ENCODE measurements at regions not wholly inside any gene's neighbourhood (a gene's known extent, or its start where the extent isn't known, plus 50 kb on each side); places are given as distances from the start of the nearest gene placed in this dataset.

DNA sequence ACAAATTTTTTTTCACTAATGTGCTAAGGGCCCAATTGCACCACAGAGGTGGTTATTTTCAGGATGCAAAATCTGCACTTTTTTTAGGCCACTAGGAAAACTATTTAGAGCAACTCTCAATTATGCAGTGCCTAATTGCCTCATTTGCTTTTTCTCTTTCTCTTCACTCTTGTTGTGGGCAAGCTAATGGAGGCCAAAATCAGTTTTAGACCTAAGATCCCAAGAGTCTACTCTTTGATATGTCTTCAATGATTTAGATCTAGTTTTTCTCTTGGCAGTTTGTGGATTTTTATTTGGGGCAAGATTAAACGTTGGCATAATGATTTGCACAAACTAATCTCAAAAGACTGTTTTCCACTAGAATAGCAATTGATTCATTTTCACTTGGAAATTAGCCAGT lies 1996.9 kb downstream of the LRRC4C start:
- H3K4me1 ChIP-seq (ENCODE audit: control insufficient read depth, insufficient read depth, low read length), result no peaks in the 10 kb centered on the region
- H3K36me3 ChIP-seq (ENCODE audit: control insufficient read depth, insufficient read depth, low read length), result no peaks in the 10 kb centered on the region
- no peak overlapping the region for H3K27ac ChIP-seq (ENCODE audit: insufficient read depth, low read depth, low read length, poor library complexity, severe bottlenecking)
- H3K4me3 ChIP-seq (ENCODE audit: insufficient read depth, low read depth, low read length), result no peak overlapping the region
- 68 to 100% methylated on average over 1 of the region's 1 CpG for WGBS, 2 experiments
- H3K9me3 ChIP-seq (ENCODE audit: control insufficient read depth, low read length), result no peaks in the 10 kb centered on the region
- H3K27me3 ChIP-seq (ENCODE audit: control insufficient read depth, insufficient read depth, low read length, poor library complexity, severe bottlenecking), result no peaks in the 10 kb centered on the region

DNA sequence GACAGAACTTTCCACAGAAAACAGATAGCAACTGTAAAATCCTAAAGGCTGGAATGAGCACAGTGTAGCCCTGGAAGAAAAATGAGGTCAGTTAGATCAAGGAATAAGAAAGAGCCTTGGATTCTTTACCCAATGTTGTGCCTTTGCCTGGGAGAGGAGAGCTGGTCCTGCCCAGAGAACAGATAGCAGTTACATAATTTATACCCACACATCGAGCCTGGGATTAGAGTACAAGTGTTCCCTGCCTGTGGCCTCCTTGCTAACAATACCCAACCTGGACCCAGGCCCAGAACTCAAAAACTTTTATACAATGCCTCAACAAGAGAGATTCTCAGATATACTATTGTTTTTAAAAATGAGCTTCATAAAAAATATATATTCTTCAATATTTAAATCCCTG lies 1998.4 kb downstream of the LRRC4C start:
- Histone ChIP-seq H3K4me3 (ENCODE audit: insufficient read depth, low read depth, low read length) (no peak overlapping the region), H3K9me3 (ENCODE audit: control insufficient read depth, low read length) (no peaks in the 10 kb centered on the region), H3K27ac (ENCODE audit: insufficient read depth, low read depth, low read length, poor library complexity, severe bottlenecking) (no peak overlapping the region), H3K4me1 (ENCODE audit: control insufficient read depth, insufficient read depth, low read length) (no peaks in the 10 kb centered on the region), H3K36me3 (ENCODE audit: control insufficient read depth, insufficient read depth, low read length) (no peaks in the 10 kb centered on the region), H3K27me3 (ENCODE audit: control insufficient read depth, insufficient read depth, low read length, poor library complexity, severe bottlenecking) (no peaks in the 10 kb centered on the region)
- 96 to 100% methylated on average over 1 of the region's 1 CpG for WGBS, 2 experiments

DNA sequence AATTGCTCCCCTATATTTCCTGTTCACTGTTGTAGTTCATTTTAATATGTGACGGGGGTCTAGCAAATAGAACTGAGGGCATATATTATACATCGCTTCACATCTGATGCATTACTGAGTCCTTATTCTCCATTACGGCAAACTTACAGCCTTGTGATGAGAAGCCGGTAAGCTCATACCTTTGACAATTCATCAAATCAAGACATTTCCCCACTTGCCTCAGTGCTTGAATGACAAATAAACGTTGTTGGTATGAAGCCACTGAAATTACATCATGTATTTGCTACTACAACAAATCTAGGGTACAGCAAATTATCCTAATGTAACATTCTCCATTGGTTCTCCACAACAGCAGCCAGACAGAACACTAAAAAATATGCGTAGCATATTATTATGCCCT lies 1999.8 kb downstream of the LRRC4C start:
- Histone ChIP-seq H3K9me3 (ENCODE audit: control insufficient read depth, low read length) (no peaks in the 10 kb centered on the region), H3K36me3 (ENCODE audit: control insufficient read depth, insufficient read depth, low read length) (no peaks in the 10 kb centered on the region), H3K4me1 (ENCODE audit: control insufficient read depth, insufficient read depth, low read length) (no peaks in the 10 kb centered on the region), H3K4me3 (ENCODE audit: insufficient read depth, low read depth, low read length) (no peak overlapping the region), H3K27ac (ENCODE audit: insufficient read depth, low read depth, low read length, poor library complexity, severe bottlenecking) (no peak overlapping the region), H3K27me3 (ENCODE audit: control insufficient read depth, insufficient read depth, low read length, poor library complexity, severe bottlenecking) (no peaks in the 10 kb centered on the region)
- WGBS, 2 experiments, result 89 to 92% methylated on average over 6 of the region's 6 CpGs

DNA sequence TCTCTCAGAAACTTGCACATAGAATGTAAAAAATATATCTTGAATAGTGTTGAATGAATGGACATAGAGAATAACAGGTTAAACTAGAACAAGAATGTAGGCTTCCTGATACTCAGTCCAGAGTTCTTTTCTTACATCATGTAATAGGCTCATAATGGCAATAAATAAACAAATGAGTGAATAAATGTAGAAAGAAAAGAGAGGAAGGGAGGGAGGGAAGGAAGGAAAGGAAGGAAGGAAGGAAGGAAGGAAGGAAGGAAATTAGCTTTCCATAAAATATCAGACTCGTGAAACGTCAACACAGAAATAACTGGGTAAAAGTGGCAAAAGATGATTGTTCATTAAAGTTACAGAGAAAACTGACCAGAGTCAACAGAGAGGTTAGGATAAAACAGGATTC lies 2001.0 kb downstream of the LRRC4C start:
- Histone ChIP-seq H3K36me3 (ENCODE audit: control insufficient read depth, insufficient read depth, low read length) (no peaks in the 10 kb centered on the region), H3K27me3 (ENCODE audit: control insufficient read depth, insufficient read depth, low read length, poor library complexity, severe bottlenecking) (no peaks in the 10 kb centered on the region), H3K27ac (ENCODE audit: insufficient read depth, low read depth, low read length, poor library complexity, severe bottlenecking) (no peak overlapping the region), H3K9me3 (ENCODE audit: control insufficient read depth, low read length) (no peaks in the 10 kb centered on the region), H3K4me1 (ENCODE audit: control insufficient read depth, insufficient read depth, low read length) (no peaks in the 10 kb centered on the region), H3K4me3 (ENCODE audit: insufficient read depth, low read depth, low read length) (no peak overlapping the region)
- 93 to 100% methylated on average over 2 of the region's 2 CpGs for WGBS, 2 experiments

DNA sequence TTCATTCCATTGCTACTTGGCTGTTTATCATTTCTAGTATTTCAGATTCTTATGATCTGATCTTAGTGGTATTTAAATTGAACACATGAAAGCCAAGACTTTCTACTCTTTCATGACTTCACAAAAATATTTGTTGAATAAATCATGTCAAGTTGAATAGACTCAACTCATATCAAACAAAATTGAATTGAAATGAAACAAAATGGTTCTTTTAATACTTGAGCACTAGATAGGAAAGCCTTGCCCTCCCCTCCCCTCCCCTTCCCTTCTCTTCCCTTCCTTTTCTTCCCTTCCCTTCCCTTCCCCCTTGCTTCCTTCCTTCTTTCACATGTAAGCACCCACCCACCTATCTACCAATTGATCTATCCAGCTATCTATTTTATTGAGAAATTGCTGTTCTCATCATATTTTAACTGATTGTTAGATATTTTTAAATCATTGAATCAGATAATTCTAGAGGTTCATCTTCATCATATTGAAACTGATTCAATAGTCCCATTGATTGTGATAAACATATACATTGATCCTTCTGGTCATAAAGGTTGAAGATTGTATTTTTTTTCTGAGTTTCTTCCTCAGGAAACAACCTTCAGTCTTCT lies 2015.9 kb downstream of the LRRC4C start:
- Histone ChIP-seq H3K27me3 (ENCODE audit: control insufficient read depth, insufficient read depth, low read length, poor library complexity, severe bottlenecking) (no peaks in the 10 kb centered on the region), H3K9me3 (ENCODE audit: control insufficient read depth, low read length) (no peaks in the 10 kb centered on the region), H3K4me1 (ENCODE audit: control insufficient read depth, insufficient read depth, low read length) (no peaks in the 10 kb centered on the region), H3K27ac (ENCODE audit: insufficient read depth, low read depth, low read length, poor library complexity, severe bottlenecking) (no peak overlapping the region), H3K36me3 (ENCODE audit: control insufficient read depth, insufficient read depth, low read length) (no peaks in the 10 kb centered on the region), H3K4me3 (ENCODE audit: insufficient read depth, low read depth, low read length) (no peak overlapping the region)

DNA sequence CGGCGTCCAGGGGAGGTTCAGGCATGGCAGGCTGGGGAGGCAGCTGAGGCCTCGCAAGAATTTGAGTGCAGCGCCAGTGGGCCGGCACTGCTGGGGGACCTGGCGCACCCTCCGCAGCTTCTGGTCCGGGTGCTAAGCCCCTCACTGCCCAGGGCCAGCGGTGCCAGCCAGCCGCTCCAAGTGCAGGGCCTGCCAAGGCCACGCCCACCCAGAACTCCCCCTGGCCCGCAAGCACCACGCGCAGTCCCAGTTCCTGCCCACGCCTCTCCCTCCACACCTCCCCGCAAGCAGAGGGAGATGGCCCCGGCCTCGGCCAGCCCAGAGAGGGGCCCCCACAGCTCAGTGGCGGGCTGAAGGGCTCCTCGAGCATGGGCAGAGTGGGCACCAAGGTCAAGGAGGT lies 2017.3 kb downstream of the LRRC4C start:
- Histone ChIP-seq H3K27me3 (ENCODE audit: control insufficient read depth, insufficient read depth, low read length, poor library complexity, severe bottlenecking) (no peaks in the 10 kb centered on the region), H3K4me3 (ENCODE audit: insufficient read depth, low read depth, low read length) (no peak overlapping the region), H3K36me3 (ENCODE audit: control insufficient read depth, insufficient read depth, low read length) (no peaks in the 10 kb centered on the region), H3K9me3 (ENCODE audit: control insufficient read depth, low read length) (no peaks in the 10 kb centered on the region), H3K27ac (ENCODE audit: insufficient read depth, low read depth, low read length, poor library complexity, severe bottlenecking) (no peak overlapping the region), H3K4me1 (ENCODE audit: control insufficient read depth, insufficient read depth, low read length) (no peaks in the 10 kb centered on the region)
- 91 to 93% methylated on average over 20 of the region's 20 CpGs for WGBS, 2 experiments

DNA sequence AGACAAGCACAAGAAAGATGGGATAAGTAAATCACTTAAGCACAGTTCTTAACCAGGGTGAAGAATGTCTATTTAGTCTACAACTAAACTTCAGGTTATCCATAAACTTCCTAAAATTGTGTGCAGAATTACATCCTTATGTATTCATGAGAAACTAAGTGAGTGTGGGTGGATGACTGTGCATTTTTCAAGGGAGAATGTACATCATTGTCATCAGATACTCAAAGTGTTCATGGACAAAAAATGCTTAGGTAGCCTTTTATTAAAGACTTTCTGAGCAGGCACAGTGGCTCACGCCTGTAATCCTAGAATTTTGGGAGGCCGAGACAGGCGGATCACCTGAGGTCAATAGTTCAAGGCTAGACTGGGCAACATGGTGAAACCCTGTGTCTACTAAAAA lies 2023.8 kb downstream of the LRRC4C start:
- no peaks in the 10 kb centered on the region for H3K27me3 ChIP-seq (ENCODE audit: control insufficient read depth, insufficient read depth, low read length, poor library complexity, severe bottlenecking)
- no peak overlapping the region for H3K27ac ChIP-seq (ENCODE audit: insufficient read depth, low read depth, low read length, poor library complexity, severe bottlenecking)
- no peaks in the 10 kb centered on the region for H3K9me3 ChIP-seq (ENCODE audit: control insufficient read depth, low read length)
- H3K4me1 ChIP-seq (ENCODE audit: control insufficient read depth, insufficient read depth, low read length), result no peaks in the 10 kb centered on the region
- H3K36me3 ChIP-seq (ENCODE audit: control insufficient read depth, insufficient read depth, low read length), result no peaks in the 10 kb centered on the region
- WGBS, 2 experiments, result 90 to 93% methylated on average over 3 of the region's 3 CpGs
- H3K4me3 ChIP-seq (ENCODE audit: insufficient read depth, low read depth, low read length), result no peak overlapping the region

DNA sequence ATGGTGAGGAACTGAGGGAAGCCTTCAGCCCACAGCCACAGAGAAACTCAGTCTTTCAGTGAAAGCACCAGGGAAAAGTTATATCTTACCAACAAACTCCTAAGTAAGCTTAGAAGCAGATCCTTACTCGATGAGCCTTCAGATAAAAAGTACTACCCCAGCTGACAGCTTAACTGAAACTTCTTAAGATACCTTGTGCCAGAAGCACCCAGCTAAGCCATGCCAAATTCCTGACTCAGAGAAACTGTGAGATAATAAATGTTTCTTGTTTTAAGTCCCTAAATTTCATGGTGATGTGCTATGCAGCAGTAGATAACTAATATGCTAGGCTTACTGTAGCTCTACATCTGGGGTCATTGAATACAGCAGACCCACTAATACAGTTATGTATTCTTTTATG lies 2025.0 kb downstream of the LRRC4C start:
- no peaks in the 10 kb centered on the region for H3K36me3 ChIP-seq (ENCODE audit: control insufficient read depth, insufficient read depth, low read length)
- no peaks in the 10 kb centered on the region for H3K27me3 ChIP-seq (ENCODE audit: control insufficient read depth, insufficient read depth, low read length, poor library complexity, severe bottlenecking)
- H3K27ac ChIP-seq (ENCODE audit: insufficient read depth, low read depth, low read length, poor library complexity, severe bottlenecking), result no peak overlapping the region
- WGBS, 2 experiments, result 90 to 96% methylated on average over 1 of the region's 1 CpG
- no peak overlapping the region for H3K4me3 ChIP-seq (ENCODE audit: insufficient read depth, low read depth, low read length)
- H3K4me1 ChIP-seq (ENCODE audit: control insufficient read depth, insufficient read depth, low read length), result no peaks in the 10 kb centered on the region
- H3K9me3 ChIP-seq (ENCODE audit: control insufficient read depth, low read length), result no peaks in the 10 kb centered on the region

DNA sequence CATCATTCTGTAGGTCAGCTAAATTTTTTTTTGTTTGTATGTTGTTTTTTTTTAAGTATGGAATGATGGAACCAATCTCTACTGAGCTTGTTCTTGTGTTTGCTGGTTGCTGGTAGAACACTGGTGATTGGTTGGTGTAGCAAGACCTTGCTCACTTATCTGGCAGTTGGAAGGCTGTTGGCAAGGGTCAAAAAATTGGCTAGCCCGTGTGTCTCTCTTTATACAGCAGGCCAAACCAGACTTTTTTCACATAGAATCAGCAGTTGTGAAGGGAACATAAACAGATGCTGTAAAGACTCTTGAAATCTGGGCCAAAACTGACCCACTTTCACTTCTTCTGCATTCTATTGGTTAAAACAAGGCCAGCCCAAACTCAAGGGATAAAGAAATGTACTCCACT lies 2026.5 kb downstream of the LRRC4C start:
- Histone ChIP-seq H3K4me1 (ENCODE audit: control insufficient read depth, insufficient read depth, low read length) (no peaks in the 10 kb centered on the region), H3K36me3 (ENCODE audit: control insufficient read depth, insufficient read depth, low read length) (no peaks in the 10 kb centered on the region), H3K9me3 (ENCODE audit: control insufficient read depth, low read length) (no peaks in the 10 kb centered on the region), H3K27me3 (ENCODE audit: control insufficient read depth, insufficient read depth, low read length, poor library complexity, severe bottlenecking) (no peaks in the 10 kb centered on the region), H3K4me3 (ENCODE audit: insufficient read depth, low read depth, low read length) (no peak overlapping the region), H3K27ac (ENCODE audit: insufficient read depth, low read depth, low read length, poor library complexity, severe bottlenecking) (no peak overlapping the region)
- WGBS, 2 experiments, result 39 to 57% methylated on average over 1 of the region's 1 CpG

DNA sequence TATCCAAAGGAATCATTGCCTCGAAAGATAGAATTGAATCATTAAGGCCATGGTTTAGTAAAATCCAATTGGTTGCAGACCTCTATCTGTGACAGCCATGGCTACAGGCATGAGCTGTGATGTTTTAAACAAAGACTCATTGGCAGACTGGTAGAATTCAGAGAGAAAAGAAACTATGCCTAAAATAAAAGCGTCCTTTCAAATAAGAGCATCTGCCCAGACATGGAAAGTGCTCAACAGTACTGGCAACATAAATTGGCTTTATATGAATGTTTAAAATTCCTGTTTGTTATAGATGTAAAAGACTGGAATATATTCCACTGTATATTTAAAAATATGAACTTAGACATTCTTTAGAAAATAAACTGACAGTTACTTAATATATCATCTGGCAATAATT lies 2034.2 kb downstream of the LRRC4C start:
- 95 to 100% methylated on average over 2 of the region's 2 CpGs for WGBS, 2 experiments
- Histone ChIP-seq H3K27ac (ENCODE audit: insufficient read depth, low read depth, low read length, poor library complexity, severe bottlenecking) (no peak overlapping the region), H3K27me3 (ENCODE audit: control insufficient read depth, insufficient read depth, low read length, poor library complexity, severe bottlenecking) (no peaks in the 10 kb centered on the region), H3K36me3 (ENCODE audit: control insufficient read depth, insufficient read depth, low read length) (no peaks in the 10 kb centered on the region), H3K9me3 (ENCODE audit: control insufficient read depth, low read length) (no peaks in the 10 kb centered on the region), H3K4me1 (ENCODE audit: control insufficient read depth, insufficient read depth, low read length) (no peaks in the 10 kb centered on the region), H3K4me3 (ENCODE audit: insufficient read depth, low read depth, low read length) (no peak overlapping the region)

DNA sequence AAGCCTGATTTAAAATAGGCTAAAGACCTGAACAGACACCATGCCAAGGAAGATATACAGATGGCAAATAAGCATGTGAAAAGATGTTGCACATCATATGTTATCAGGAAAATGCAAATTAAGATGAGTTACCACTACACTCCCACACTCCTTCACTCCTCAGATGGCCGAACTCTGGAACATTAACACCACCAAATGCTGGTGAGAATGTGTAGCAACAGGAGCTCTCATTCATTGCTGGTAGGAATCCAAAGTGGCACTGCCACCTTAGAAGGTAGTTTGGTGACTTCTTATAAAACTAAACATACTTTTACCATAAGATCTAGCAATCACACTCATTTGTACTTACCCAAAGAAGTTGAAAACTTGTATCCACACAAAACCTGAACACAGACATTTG lies 2047.3 kb downstream of the LRRC4C start:
- Histone ChIP-seq H3K9me3 (ENCODE audit: control insufficient read depth, low read length) (no peaks in the 10 kb centered on the region), H3K4me3 (ENCODE audit: insufficient read depth, low read depth, low read length) (no peak overlapping the region), H3K36me3 (ENCODE audit: control insufficient read depth, insufficient read depth, low read length) (no peaks in the 10 kb centered on the region), H3K4me1 (ENCODE audit: control insufficient read depth, insufficient read depth, low read length) (no peaks in the 10 kb centered on the region), H3K27ac (ENCODE audit: insufficient read depth, low read depth, low read length, poor library complexity, severe bottlenecking) (no peak overlapping the region), H3K27me3 (ENCODE audit: control insufficient read depth, insufficient read depth, low read length, poor library complexity, severe bottlenecking) (no peaks in the 10 kb centered on the region)
- 86 to 100% methylated on average over 1 of the region's 1 CpG for WGBS, 2 experiments
